ENCODE measurements at regions not wholly inside any gene's neighbourhood (a gene's known extent, or its start where the extent isn't known, plus 50 kb on each side); places are given as distances from the start of the nearest gene placed in this dataset.
A peak's percentile ranks its signal among the peaks of the same experiment; 100 is the strongest.
"Not testable (repeated sequence)": the region's sequence is repeated elsewhere in the genome, so short reads cannot be mapped to it uniquely, and the experiment has no call there.

DNA sequence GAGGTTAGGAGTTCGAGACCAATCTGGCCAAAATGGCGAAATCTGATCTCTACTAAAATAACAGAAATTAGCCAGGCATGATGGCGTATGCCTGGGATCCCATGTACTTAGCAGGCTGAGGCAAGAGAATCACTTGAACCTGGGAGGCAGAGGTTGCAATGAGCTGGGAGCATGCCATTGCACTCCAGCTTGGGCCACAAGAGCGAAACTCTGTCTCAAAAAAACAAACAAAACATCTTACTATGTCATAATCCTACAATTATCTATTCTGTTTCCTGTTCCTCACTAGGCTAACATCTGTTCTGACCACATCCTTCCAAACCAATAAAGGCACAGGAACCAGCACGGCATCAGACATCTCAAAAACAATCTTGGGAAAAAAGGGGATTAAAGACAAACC lies 361.8 kb upstream of the UBE2E3 start:
- H3K4me3 ChIP-seq: no peak overlapping the region
- H3K4me1 ChIP-seq: peaks cover 26% of the 10 kb centered on the region
- H3K27ac ChIP-seq: peak overlapping the region; percentile 65
- DNase-seq: peak; percentile 52 to 76
- H3K27me3 ChIP-seq: no peaks in the 10 kb centered on the region
- H3K36me3 ChIP-seq: no peaks in the 10 kb centered on the region
- H3K9me3 ChIP-seq (replicated peaks): no peaks in the 10 kb centered on the region

DNA sequence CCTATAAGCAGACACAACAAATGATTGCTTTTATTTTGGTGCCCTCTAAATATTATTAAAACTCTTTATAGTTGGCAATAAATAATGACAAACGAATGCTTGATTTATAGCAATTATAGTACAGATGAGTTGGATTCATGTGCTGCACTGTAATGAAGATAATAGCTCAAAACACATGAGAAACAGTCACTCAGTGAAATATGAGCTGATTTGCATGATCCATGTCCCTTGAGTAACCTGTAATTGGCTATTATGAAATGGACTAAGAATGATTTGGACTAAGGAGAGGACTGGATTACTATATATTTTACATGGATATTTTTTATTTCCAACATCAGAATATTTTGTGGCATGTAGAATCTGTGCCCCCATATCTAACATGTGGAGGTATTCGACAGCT lies 365.6 kb upstream of the UBE2E3 start:
- no peaks in the 10 kb centered on the region for H3K36me3 ChIP-seq
- no peak overlapping the region for H3K4me3 ChIP-seq
- H3K27ac ChIP-seq: no peak overlapping the region
- no peak for DNase-seq
- peaks cover 22% of the 10 kb centered on the region for H3K4me1 ChIP-seq
- H3K27me3 ChIP-seq: no peaks in the 10 kb centered on the region
- H3K9me3 ChIP-seq (replicated peaks): no peaks in the 10 kb centered on the region

DNA sequence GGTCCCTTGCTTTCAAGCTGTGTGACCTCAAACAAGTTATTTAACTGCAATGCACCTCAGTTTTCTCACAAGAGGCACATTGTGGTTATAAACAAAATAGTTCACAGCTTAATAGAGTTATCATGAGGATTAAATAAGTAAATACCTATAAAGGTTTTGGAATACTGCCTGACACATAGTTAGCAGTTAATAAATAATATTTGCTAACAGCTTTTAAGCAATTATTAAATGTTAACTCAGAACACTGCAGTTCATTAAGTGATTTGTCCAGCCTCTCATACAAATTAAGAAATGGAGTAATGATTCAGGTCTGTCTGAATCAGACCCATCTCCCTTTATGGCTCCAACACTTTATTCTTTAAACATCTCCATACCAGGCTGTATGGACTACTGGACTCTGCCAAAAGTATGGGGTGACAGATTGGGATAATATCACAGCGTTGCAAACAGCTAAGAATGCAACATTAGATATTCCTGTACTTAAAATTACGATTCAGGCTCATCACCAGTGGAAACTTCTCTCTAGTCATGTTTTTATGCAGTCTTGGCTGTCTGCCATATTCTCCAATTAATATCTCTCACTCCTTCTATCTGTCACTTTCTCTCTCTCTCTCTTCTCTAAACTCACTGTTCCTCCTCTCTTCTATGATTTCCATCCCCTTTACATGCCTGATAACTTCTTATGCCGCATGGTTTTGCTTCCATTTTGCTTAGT lies 370.6 kb upstream of the UBE2E3 start:
- DNase-seq: no peak
- H3K36me3 ChIP-seq: no peaks in the 10 kb centered on the region
- H3K27ac ChIP-seq: no peak overlapping the region
- H3K4me3 ChIP-seq: no peak overlapping the region
- no peaks in the 10 kb centered on the region for H3K27me3 ChIP-seq
- no peaks in the 10 kb centered on the region for H3K9me3 ChIP-seq (replicated peaks)
- peaks cover 4% of the 10 kb centered on the region; the same call in 1 of the 2 replicates for H3K4me1 ChIP-seq

DNA sequence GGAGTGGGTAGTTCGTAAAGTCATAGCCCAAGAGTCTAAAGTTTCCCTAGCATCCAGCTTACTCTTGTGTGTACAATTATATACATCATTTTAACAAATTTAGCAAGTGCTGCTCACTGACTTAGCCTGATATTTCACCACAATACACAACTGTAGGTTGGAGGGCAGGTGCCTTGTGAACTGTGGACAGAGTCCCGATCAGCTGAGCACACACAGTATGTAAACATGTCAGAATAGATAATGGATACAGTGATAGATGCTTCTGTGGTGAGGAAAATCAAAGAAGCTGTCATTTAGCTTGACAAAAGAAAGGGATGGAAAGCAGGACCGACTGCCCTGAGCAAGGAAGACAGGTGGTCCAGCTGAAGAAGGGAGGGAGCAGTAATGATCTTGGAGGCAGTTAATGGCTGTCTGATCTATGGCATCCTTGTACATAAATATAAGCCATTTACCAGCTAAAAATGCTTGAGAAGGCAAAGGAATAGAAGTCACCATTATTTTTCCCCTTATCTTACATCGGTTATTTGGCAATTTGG lies 372.8 kb upstream of the UBE2E3 start:
- Histone ChIP-seq H3K4me3 (no peak overlapping the region), H3K36me3 (no peaks in the 10 kb centered on the region), H3K4me1 (no peaks in the 10 kb centered on the region; the same call in 1 of the 2 replicates), H3K27me3 (no peaks in the 10 kb centered on the region), H3K27ac (no peak overlapping the region), H3K9me3 (replicated peaks) (no peaks in the 10 kb centered on the region)
- peak in 1 of 2 experiments; percentile 34 for DNase-seq

DNA sequence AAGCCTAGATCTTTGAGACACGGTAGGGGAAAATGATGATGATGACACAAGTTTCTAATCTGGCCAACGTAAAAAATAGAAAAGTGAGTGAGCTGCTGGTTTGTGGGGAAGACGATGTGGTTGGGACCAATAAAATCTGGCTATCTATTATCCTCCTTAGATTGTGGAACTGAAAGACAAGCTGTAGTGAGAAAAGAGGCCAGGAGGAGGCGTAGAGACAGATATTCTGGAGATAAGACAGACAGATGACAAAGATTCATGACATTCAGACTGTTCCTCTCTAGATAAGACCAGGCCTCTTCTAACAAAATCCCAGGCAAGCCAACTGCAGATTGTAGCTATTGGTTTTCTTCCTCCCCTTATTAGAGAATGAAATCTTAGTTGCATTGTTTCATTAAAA lies 376.3 kb upstream of the UBE2E3 start:
- H3K27ac ChIP-seq: no peak overlapping the region
- H3K4me3 ChIP-seq: no peak overlapping the region
- H3K4me1 ChIP-seq: no peaks in the 10 kb centered on the region; the same call in 1 of the 2 replicates
- no peaks in the 10 kb centered on the region for H3K36me3 ChIP-seq
- H3K27me3 ChIP-seq: no peaks in the 10 kb centered on the region
- no peaks in the 10 kb centered on the region for H3K9me3 ChIP-seq (replicated peaks)
- DNase-seq: peak in 1 of 2 experiments; percentile 13

DNA sequence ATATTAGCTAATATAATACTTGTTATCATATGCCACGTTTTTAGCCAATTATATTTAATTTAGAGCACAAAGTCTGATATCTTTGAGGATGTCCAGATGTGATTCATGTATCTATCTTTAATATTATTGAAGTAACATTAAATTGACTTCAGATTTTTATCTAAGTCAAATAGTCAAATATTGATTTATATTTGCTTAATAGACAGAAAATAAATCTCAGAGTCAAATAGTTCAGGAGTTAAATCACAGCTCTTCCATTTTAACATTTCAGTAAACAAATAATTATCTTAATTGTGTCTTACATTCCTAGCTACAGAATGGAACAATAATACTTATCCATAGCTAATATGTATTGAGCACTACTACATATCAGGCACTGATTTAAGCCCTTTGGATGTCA lies 379.4 kb upstream of the UBE2E3 start:
- no peak for DNase-seq
- H3K27me3 ChIP-seq: no peaks in the 10 kb centered on the region
- no peak overlapping the region for H3K27ac ChIP-seq
- H3K36me3 ChIP-seq: no peaks in the 10 kb centered on the region
- no peaks in the 10 kb centered on the region for H3K9me3 ChIP-seq (replicated peaks)
- no peaks in the 10 kb centered on the region; the same call in 1 of the 2 replicates for H3K4me1 ChIP-seq
- no peak overlapping the region for H3K4me3 ChIP-seq

DNA sequence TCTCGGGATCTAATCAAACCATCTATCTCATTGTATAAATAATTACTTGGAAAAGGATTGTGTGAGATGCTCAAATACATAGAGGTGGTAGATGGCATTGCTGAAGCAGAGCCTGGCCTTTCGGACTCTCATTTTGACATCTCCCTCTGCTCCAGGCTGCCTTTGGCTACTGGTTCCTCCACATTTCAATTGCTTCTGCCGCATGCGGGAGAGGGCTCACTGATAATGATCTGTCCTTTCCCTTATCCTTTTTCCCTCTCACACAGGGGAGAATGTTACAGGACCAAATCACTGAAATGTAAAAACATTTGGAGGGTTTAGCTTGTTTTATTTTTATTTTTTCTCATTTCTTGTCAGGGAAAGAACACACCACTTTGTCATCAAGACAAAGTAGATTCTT lies 380.6 kb upstream of the UBE2E3 start:
- H3K27ac ChIP-seq: no peak overlapping the region
- no peaks in the 10 kb centered on the region for H3K27me3 ChIP-seq
- no peaks in the 10 kb centered on the region for H3K9me3 ChIP-seq (replicated peaks)
- H3K4me1 ChIP-seq: no peaks in the 10 kb centered on the region; the same call in 1 of the 2 replicates
- no peak for DNase-seq
- no peaks in the 10 kb centered on the region for H3K36me3 ChIP-seq
- no peak overlapping the region for H3K4me3 ChIP-seq

DNA sequence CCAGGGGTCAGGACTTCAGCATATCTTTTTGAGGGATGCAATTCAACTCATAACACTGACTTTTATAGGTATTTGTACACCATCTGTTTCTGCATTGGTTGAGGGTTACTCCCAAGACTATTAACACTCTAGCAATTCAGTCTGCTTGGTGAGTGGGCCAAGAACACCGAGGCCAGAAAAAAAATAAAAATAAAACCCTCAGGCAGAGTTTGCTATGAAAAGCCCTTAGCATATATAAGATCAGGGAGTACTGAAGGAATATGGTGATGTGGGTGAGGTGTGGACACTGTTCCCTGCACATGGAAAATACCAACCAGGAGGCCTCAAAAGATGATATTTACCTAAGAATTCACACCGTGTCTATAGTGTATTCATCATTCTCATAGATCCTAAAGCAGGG lies 383.2 kb upstream of the UBE2E3 start:
- H3K9me3 ChIP-seq (replicated peaks): no peaks in the 10 kb centered on the region
- H3K27me3 ChIP-seq: no peaks in the 10 kb centered on the region
- no peak overlapping the region for H3K4me3 ChIP-seq
- no peaks in the 10 kb centered on the region; the same call in 1 of the 2 replicates for H3K4me1 ChIP-seq
- DNase-seq: no peak
- H3K27ac ChIP-seq: no peak overlapping the region
- H3K36me3 ChIP-seq: no peaks in the 10 kb centered on the region

DNA sequence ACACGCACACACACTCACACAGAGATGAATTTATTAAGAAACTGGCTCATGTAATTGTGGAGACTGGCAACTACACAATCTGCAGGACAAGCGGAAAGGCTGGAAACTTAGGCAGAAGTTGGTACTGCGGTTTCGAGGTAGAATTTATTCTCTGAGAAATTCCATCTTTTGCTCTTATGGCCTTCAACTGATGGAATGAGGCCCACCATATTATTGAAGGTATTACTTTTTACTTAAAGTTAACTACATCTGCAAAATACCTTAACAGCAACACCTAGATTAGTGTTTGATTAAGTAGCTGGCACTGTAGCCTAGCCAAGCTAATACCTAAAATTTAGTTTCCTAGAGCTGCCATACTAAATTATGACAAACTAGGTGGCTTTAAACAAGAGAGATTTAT lies 384.0 kb upstream of the UBE2E3 start:
- Histone ChIP-seq H3K27me3 (no peaks in the 10 kb centered on the region), H3K27ac (no peak overlapping the region), H3K4me1 (no peaks in the 10 kb centered on the region), H3K36me3 (no peaks in the 10 kb centered on the region), H3K9me3 (replicated peaks) (no peaks in the 10 kb centered on the region), H3K4me3 (no peak overlapping the region)
- DNase-seq: no peak

DNA sequence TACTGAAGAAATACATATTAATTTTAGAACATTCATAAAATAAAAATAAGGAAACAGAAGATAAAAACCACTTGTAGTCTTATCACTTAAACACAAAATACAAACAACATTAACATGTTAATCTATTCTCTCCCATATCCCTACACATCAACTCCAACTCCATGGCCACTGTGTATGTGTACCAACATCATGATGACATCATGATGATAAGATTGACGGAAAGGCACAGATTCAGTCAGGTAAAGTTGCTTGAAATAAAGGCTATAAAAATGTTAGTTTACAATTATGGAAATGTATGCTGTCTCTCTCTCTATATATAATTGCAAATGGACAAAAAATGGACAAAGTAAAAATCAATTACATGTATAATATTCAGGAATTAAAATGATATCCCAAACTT lies 388.5 kb upstream of the UBE2E3 start:
- H3K27me3 ChIP-seq: no peaks in the 10 kb centered on the region
- no peaks in the 10 kb centered on the region for H3K36me3 ChIP-seq
- DNase-seq: no peak
- H3K4me1 ChIP-seq: no peaks in the 10 kb centered on the region
- H3K27ac ChIP-seq: no peak overlapping the region
- no peak overlapping the region for H3K4me3 ChIP-seq
- H3K9me3 ChIP-seq (replicated peaks): no peaks in the 10 kb centered on the region

DNA sequence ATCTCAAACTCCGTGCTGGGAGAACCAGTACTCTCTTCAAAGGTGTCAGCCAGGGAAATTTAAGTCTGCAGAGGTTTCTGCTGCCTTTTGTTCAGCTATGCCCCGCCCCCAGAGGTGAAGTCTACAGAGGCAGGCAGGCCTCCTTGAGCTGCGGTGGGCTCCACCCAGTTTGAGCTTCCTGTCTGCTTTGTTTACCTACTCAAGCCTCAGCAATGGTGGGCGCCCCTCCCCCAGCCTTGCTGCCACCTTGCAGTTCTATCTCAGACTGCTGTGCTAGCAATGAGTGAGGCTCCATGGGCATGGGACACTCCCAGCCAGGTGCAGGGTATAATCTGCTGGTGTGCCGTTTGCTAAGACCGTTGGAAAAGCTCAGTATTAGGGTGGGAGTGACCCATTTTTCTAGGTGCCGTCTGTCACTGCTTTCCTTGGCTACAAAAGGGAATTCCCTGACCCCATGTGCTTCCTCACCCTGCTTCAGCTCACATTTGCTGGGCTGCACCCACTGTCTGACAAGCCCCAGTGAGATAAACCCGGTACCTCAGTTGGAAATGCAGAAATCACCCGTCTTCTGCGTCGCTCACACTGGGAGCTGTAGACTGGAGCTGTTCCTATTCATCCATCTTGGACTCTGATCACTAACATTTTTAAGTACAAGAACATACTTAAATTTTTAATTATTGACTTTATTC lies 389.2 kb upstream of the UBE2E3 start:
- not testable (repeated sequence) for H3K27ac ChIP-seq; H3K4me3 ChIP-seq; H3K36me3 ChIP-seq; H3K27me3 ChIP-seq; DNase-seq; H3K4me1 ChIP-seq; H3K9me3 ChIP-seq (replicated peaks)

DNA sequence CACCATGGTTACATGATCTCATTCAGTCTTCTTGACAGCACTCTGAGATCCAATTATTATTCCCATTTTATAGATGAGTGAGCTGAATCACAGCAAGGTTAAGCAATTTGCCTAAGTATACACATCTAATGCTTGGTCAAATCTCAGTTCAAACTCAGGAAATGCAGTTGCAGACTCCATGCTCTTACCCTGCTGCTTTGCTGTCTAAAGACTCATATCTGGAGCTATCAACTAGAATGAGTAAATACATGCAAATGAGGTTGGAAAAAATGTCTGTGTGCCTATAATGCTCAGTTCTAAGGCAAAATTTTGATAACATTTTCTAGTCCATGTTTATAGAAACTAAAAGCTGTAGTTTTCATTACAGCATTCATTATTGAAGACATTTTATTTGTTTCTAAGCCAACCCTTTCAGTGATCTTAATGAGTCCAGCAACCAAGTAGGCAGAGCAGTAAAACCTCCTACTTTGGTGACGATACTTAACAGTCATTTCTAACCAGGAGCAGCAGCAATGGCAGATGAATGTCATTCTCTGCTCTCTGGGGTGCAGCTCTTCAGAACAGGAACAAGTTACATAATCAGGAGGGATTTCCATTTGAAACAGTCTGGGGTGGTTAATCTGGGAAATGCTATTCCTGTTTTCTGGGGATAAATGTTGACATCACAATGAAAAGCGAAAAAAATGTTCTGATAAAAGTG lies 396.8 kb upstream of the UBE2E3 start:
- Histone ChIP-seq H3K27me3 (no peaks in the 10 kb centered on the region), H3K4me1 (no peaks in the 10 kb centered on the region), H3K4me3 (no peak overlapping the region), H3K9me3 (replicated peaks) (no peaks in the 10 kb centered on the region), H3K36me3 (no peaks in the 10 kb centered on the region), H3K27ac (no peak overlapping the region)
- DNase-seq: no peak

DNA sequence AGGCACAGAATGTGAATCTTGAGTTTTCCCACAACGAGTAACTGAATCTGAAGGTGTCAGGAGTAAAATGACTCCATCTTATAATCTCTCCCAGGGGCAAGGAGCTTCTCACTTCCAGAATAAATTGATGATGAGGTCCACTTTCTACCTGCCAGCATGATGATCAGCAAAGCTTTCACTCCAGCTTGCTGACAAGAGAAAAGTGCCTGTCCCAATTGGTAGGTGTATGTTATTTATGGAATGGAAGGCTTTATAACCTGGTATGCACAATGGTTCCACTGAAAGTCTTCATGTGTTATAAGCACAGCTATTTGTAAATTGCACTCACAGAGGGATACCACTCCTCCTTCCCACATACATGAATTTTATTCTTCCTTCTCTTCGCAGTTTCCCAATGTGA lies 401.0 kb upstream of the UBE2E3 start:
- Histone ChIP-seq H3K27me3 (no peaks in the 10 kb centered on the region), H3K27ac (no peak overlapping the region), H3K4me3 (no peak overlapping the region), H3K36me3 (no peaks in the 10 kb centered on the region), H3K9me3 (replicated peaks) (no peaks in the 10 kb centered on the region), H3K4me1 (no peaks in the 10 kb centered on the region)
- no peak for DNase-seq

DNA sequence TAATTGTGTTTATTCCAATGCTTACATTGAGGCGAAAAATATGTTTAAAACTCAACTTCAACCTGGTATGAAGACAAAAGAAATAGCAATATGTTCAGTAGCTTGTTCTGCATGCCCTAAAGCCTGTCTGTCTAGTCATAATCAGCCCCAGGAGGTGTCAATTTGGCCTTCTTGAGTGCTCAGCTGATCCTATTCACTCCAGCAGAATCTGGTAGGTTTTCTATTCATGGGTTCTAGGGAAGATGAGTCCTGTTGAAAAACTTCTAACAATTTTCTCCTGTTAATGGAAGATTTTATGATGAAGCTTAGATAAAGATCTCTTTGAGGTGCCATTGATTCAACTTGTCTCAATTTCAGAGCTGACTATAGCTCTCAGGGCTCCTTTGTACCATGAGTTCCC lies 402.0 kb upstream of the UBE2E3 start:
- no peaks in the 10 kb centered on the region for H3K4me1 ChIP-seq
- no peak for DNase-seq
- H3K27me3 ChIP-seq: no peaks in the 10 kb centered on the region
- H3K36me3 ChIP-seq: no peaks in the 10 kb centered on the region
- no peaks in the 10 kb centered on the region for H3K9me3 ChIP-seq (replicated peaks)
- H3K4me3 ChIP-seq: no peak overlapping the region
- H3K27ac ChIP-seq: no peak overlapping the region

DNA sequence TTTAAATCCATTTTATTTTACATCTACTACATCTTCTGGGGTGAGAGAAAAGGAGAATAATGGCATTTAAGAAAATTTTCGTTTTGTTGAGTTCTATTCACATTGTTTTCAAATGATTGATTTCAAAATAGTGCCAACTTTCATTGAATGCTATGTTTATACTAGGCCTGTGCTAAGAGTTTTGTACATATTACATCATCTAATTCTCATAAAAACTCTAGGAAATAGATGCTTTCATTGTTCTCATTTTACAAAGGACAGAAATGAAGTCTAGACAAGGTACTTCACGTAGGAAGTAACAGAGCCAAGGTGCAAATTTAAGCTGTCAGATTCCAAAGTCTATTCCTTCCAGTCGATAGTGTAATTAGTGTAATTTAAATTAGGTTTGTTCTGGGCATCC lies 402.8 kb upstream of the UBE2E3 start:
- no peak overlapping the region for H3K4me3 ChIP-seq
- no peaks in the 10 kb centered on the region for H3K27me3 ChIP-seq
- no peaks in the 10 kb centered on the region for H3K9me3 ChIP-seq (replicated peaks)
- H3K27ac ChIP-seq: no peak overlapping the region
- no peak for DNase-seq
- no peaks in the 10 kb centered on the region for H3K4me1 ChIP-seq
- no peaks in the 10 kb centered on the region for H3K36me3 ChIP-seq
